ENCODE measurements at regions not wholly inside any gene's neighbourhood (a gene's known extent, or its start where the extent isn't known, plus 50 kb on each side); places are given as distances from the start of the nearest gene placed in this dataset.

DNA sequence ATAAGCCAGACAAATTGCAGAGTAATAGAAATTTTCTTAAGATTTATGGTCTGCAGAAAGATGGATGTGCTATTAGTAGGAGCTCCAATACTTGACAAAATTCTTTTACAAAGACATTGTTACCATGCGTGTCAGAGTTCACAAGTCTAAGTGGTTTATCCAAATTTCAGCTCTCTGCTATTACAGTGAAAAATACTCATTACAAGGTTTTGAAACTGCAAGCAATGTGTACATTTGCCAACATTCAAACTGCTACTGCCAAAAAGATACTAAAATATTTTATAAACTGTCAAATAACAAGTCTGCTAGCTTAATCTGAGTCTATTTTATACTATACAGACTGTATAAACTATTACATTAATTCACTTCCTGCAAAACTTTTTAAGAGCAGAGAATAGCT is 1341.5 kb upstream of the ACVR2A start:
- DNase-seq (ENCODE audit: low read depth in 2 of 2) = no peak

- DNase-seq (ENCODE audit: low read depth in 2 of 2) = no peak
These were observed 1348.6 kb upstream of the ACVR2A start for GRCh38 chr2:146496248-146496647.

- DNase-seq (ENCODE audit: low read depth in 2 of 2) = no peak
These were observed 1355.4 kb upstream of the ACVR2A start for GRCh38 chr2:146489386-146489785.

DNA sequence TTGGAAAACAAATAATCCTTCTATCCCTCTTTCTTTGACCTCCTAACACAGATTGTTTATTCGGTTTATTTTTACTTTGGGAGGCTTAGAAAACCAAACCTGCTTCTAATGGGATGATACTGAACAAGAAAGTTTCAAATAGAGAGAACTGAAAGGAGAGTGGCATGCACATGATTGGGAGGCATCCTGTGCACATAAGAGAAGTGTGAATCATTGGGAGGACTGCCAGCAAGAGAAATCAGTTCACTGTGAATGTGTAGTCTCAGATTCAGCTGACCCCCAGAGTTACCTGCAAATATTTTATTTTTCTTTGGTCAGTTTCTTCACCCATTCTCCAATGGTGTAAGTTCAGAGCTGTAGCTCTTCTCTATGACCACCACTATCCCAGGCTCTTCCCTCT is 1363.2 kb upstream of the ACVR2A start:
- no peak for DNase-seq (ENCODE audit: low read depth in 2 of 2)

DNA sequence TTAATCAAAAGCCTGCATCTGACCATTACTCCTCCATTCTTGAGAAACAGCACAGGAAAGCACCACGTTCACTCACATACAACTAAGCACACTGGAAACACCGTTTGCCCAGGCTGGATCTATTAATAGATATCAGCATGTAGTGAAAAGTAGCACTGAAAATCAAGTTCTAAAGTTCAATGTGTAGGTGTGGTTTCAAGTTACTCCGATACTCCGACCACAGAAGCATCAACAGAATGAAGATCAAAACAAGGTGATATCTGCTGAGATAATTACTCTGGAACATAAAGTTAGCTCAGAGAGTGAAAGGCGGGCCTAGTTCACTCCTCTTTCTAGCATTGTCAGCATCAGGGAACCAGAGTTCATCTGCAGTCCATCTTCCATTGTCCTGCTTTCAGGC is 1367.4 kb upstream of the ACVR2A start:
- DNase-seq (ENCODE audit: low read depth in 2 of 2) = no peak

DNA sequence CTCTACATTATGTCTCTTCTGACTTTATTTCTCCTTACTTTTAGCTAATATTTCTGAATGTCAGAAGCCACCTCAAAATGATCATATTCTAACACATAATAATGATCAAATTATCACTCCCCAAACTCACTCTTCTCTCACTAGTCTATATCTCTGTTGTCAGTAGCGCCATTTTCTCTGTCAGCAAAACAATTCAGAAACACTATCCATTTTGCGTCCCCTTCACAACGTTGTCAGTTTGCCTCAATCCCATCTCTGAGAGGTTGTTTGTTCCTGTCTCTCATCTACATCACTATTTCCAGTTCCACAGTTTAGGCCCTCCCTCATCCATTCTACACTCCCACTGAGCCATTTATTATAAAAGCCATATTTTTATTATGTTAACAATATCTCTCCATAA is 1376.3 kb upstream of the ACVR2A start:
- DNase-seq (ENCODE audit: low read depth in 2 of 2) = no peak

- no peak for DNase-seq (ENCODE audit: low read depth in 2 of 2)
These were observed 1377.4 kb upstream of the ACVR2A start for GRCh38 chr2:146467425-146467824.

DNA sequence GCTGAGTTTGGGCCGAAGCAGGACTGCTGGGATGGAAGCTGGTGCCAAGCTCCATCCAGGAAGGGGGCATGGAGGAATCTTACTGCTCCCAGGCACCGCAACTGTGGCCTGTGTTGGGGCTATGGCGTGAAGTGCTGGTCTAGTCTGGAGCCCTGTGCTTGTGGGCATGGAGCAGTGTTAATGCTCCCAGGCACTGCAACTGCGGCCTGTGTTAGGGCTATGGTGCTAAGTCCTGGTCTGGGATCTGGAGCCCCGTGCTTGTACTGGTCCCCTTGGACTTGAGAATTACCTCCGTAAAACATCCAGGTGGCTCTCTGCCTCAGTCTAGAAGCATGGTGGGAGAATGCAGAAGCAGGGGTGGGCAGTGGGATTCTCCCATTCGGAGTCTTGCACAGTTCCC is 1379.4 kb upstream of the ACVR2A start:
- DNase-seq (ENCODE audit: low read depth in 2 of 2) = no peak

GRCh38 chr2:146461068-146461467 is 1383.8 kb upstream of the ACVR2A start:
- DNase-seq (ENCODE audit: low read depth in 2 of 2) = no peak

DNA sequence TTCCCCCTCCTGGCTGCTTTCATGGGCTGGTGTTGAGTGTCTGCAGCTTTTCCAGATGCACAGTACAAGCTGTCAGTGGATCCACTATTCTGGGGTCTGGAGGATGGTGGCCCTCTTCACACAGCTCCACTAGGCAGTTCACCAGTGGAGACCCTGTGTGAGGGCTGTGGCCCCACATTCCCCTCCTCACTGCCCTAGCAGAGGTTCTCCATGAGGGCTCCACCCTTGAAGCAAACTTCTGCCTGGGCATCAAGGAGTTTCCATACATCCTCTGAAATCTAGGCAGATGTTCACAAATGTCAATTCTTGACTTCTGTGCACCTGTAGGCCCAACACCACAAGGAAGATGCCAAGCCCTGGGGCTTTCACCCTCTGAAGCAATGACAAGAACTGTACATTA is 1386.2 kb upstream of the ACVR2A start:
- no peak for DNase-seq (ENCODE audit: low read depth in 2 of 2)

DNA sequence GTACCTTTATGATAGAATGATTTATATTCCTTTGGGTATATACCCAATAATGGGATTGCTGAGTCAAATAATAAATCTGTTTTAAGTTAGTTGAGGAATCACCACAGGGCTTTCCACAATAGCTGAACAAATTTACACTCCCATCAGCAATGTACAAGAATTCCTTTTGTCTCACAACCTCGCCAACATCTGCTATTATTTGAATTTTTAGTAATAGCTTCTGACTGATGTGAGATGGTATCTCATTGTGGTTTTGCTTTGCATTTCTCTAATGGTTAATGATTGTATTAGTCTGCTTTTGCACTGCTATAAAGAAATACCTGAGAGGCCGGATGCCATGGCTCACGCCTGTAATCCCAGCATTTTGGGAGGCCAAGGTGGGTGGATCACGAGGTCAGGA is 1387.6 kb upstream of the ACVR2A start:
- DNase-seq (ENCODE audit: low read depth in 2 of 2) = no peak

- DNase-seq (ENCODE audit: low read depth in 2 of 2) = no peak
These were observed 1389.5 kb upstream of the ACVR2A start for GRCh38 chr2:146455325-146455724.

- DNase-seq (ENCODE audit: low read depth in 2 of 2) = no peak
These were observed 1392.9 kb upstream of the ACVR2A start for GRCh38 chr2:146451972-146452371.

- no peak for DNase-seq (ENCODE audit: low read depth in 2 of 2)
These were observed 1394.7 kb upstream of the ACVR2A start for GRCh38 chr2:146450131-146450530.

- DNase-seq (ENCODE audit: low read depth in 2 of 2) = no peak
These were observed 1399.8 kb upstream of the ACVR2A start for GRCh38 chr2:146444987-146445386.

DNA sequence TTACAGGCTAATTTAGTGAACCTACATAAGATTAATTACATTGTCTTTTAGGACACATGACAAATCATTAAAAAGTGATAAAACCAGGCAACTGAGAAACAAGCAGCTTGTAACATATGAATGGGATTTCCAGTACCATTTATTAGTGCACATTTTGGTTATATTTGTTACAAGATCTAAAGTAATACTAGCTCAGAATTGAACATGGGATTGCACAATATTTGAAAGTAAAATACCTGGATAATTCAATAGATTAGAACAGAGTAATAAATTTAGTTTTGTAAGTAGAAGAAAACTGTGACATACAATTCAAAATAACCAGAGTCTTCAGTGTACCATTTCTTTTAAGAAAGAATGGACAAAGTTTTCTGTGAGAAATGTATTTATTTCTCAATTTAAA is 1400.7 kb upstream of the ACVR2A start:
- DNase-seq (ENCODE audit: low read depth in 2 of 2) = no peak

DNA sequence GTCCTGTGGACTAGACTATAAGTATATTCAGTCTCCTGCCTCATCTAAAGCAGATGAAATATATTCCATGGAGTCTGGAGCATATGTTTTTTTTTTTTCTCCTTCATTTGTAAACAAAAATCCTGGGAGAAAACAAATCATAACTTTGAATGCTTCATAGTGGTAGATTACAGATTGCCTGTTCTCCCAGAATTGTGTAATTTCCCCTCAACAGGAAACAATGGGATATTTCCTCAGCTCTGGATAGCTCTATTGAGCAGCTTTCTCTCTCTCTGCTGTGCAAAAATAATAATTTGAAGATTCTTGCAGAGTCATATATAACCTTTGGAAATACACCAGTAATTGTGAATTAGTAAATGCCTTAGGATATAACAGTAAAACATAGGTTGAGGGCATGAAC is 1406.6 kb upstream of the ACVR2A start:
- DNase-seq (ENCODE audit: low read depth in 2 of 2) = no peak

- DNase-seq (ENCODE audit: low read depth in 2 of 2) = no peak
These were observed 1407.1 kb upstream of the ACVR2A start for GRCh38 chr2:146437712-146438111.

DNA sequence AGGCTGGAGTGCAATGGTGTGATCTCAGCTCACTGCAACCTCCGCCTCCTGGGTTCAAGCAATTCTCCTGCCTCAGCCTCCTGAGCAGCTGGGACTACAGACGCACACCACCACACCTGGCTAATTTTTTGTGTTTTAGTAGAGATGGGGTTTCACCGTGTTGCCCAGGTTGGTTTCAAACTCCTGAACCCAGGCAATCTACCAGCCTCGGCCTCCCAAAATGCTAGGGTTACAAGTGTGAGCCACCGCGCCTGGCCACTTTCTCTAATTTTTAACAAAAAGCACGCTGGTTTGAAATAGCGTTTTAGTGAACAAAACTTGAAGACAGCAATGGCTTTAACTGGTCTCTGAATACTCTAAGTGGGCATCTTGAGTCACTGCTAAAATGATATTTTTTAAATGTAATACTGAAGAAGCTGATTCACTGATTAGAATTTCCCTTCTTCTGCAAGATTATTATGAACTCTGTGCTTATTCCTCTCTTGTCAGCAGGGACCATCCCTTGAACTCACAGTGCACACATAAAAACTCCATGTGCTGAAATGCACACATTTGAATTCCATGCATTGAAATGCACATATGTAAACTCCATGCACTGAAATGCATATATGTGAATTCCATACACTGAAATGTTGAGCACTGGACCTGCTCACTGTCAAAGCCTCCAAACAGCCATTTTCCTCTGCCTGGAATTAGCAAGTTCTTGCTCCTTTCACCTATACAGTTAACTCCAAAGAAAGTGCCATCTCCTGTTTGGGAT is 1411.5 kb upstream of the ACVR2A start:
- DNase-seq (ENCODE audit: low read depth in 2 of 2) = no peak

DNA sequence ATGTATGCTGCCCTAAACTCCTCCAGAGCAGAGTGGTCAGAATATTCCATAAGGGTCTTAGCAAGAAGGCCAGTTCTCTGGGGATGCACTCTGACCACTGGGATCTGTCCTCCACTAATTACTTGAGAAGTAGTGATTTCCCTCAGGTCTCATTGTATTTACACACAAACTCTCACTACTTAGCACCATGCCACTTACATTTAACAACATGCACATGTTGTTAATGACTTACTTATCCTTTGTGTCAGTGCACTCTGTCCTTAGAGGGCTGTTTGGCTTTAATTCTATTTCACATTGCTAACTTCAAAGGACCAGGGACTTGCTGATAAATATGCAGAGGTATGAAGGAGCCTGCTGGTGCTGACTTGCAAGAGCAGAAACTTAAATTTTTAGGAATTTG is 1415.5 kb upstream of the ACVR2A start:
- DNase-seq (ENCODE audit: low read depth in 2 of 2) = no peak

DNA sequence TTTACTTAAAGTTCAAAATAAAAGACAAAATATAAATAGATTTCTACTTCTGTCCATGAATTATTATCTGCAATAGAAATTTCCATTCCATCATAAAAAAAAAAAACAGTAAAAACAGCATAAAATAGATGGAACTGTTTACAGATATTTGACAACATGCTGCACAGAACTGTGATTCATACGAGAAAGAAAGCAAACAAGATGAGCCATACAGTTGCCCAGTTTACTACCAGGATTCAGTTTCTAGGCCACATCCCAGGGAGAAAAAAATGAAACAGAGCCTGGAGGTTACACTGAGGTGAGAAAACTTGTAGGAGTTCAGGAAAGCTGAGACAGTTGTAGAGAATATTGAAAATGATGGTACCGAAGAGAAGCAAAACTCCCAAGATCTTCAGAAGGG is 1426.9 kb upstream of the ACVR2A start:
- no peak for DNase-seq (ENCODE audit: low read depth in 2 of 2)

- DNase-seq (ENCODE audit: low read depth in 2 of 2) = no peak
These were observed 1429.5 kb upstream of the ACVR2A start for GRCh38 chr2:146415291-146415690.

DNA sequence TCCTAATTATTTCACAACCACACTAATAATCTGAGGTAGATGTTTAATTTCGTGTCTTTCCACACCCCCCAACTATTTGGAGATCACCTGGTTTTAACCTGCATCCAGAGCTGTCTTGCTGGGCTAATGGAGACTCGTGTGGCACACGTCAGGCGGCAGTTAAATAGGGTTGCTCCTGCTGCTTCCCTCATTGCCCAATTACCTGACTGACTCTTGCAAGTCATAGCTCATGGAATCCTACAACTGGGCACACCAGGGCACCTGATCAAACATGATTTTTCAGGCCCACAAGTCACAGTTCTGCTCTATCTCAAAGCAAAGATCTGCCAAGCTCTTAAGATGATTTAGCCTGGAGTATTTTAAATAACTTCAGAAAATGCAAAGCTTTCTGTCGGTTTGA is 1430.4 kb upstream of the ACVR2A start:
- no peak for DNase-seq (ENCODE audit: low read depth in 2 of 2)

- DNase-seq (ENCODE audit: low read depth in 2 of 2) = no peak
These were observed 1431.7 kb upstream of the ACVR2A start for GRCh38 chr2:146413086-146413610.

Data from stimulated activated CD4-positive, alpha-beta T cell treated with anti-CD3 and anti-CD28 coated beads, Interleukin-1b, Interleukin-23, amount 100 ng/mL, for 4 hours (primary cell).